Epidermal melanocyte (primary cell): ENCODE measurements at regions not wholly inside any gene's neighbourhood (a gene's known extent, or its start where the extent isn't known, plus 50 kb on each side); places are given as distances from the start of the nearest gene placed in this dataset.
A peak's percentile ranks its signal among the peaks of the same experiment; 100 is the strongest.
"Not testable (repeated sequence)": the region's sequence is repeated elsewhere in the genome, so short reads cannot be mapped to it uniquely, and the experiment has no call there.

Experiments used
- DNase-seq: peaks from one replicate; pipeline ENCODE4 v3.0.0; 2011; ENCODE audit warnings: low spot score; ENCODE audit not compliant: insufficient read length

GRCh38 chr15:77862651-77863104 lies 214.8 kb downstream of the TBC1D2B start:
- DNase-seq: no peak

DNA sequence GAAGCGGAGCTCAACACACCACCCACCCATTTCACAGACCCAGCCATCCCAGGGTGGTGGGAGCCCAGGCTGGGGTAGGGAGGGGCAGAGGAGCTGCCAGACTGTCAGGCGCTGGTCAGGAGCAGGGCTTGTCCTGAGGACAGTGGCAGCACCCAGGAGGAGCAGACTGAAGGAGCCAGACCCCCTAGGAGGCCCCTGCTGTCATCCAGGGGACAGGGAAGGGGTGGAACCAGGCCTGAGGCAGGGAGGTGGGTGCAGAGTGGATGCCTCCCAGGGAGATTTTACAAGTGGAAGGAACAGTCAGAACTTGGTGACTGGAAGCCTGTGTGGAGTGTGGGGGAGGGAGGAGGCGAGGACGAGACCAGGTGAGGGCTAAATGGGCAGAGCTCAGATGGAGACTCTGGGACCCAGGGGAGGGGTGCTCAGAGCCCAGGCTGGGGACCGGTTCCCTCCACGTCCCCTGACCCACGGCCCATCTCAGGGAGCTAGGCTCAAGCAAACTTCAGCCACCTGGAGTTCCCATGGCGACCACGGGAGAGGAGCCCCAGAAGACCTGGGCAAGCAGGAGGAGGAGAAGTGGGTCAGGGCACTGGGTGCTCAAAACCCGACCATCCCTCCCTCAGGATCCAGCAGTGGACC lies 215.4 kb downstream of the TBC1D2B start:
- DNase-seq: not testable (repeated sequence)

GRCh38 chr15:77860071-77860691 lies 217.3 kb downstream of the TBC1D2B start:
- no peak for DNase-seq

- DNase-seq: no peak
Measured at GRCh38 chr15:77859491-77860060, 217.9 kb downstream of the TBC1D2B start.

- no peak for DNase-seq
Measured at GRCh38 chr15:77858792-77859490, 218.6 kb downstream of the TBC1D2B start.

DNA sequence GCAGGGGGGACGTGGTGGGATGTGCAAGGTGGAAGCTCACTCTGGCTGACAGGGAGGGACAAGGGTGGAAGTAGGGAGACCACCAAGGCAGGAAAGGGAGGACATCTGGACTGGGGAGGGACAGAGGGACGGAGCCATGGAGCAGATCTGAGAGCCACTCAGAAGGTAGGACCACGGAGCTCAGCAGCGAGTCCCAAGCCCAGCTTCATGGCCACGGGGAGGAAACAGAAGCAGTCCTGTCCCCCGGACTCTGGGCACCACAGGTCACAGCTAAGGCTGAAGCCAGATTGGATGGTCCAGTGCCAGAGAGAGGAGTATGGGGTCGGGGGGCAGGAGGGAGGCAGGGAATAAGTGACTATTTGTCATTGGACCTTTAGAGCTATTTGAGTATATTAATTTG lies 220.1 kb downstream of the TBC1D2B start:
- DNase-seq: no peak

- DNase-seq: no peak
Measured at GRCh38 chr15:77856705-77857346, 220.7 kb downstream of the TBC1D2B start.

DNA sequence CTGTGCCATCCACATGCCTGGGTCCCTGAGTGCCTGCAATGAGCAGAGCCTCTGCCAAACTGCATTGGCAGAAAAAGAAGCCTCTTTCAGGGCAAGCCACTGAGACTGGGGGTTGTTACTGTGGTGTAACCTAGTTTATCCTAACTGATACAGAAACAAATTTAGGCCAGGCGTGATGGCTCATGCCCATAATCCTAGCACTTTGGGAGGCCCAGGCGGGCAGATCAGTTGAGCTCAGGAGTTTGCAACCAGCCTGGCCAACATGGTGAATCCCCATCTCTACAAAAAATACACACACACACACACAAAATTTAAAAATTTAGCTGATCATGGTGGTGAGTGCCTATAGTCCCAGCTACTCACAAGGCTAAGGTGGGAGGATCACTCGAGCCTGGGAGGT lies 221.6 kb downstream of the TBC1D2B start:
- no peak for DNase-seq

DNA sequence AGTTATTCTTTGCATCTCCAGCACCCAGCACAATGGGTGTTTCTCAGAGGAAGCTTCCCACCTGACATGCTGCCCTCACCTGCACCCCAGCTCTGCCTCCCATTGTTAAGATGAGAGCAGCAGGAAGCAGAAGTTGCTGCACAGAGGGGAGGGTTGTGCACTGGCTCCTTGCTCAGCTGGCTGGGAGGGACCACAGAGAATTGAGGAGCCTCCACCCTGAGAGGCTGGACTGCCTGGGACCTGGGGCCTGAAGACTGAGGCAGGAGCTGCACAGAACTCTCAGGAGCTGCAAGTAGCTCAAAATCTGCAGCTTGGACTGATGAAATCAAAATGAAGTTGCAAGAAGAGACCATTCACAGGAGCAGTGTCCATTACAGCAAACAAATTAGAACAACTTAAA lies 222.3 kb upstream of the LINGO1 start:
- no peak for DNase-seq

DNA sequence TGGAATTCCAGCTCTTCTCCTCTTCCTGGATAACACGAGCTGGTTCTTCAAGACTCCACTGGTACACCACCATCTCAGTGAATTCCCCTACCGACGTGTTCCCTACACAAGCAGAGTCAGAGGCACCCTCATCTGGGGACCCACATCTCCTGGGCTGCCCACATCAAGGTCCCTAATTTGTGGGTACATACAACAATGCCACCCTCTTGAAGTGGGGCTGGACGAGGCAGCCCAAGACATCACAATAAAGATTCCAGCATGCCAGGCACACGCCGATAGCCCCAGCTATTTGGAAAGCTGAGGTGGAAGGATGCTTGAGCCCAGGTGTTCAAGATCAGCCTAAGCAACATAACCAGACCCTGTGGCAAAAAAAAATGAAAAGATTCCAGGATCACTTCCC lies 221.2 kb upstream of the LINGO1 start:
- DNase-seq: no peak

GRCh38 chr15:77853008-77853328 lies 220.3 kb upstream of the LINGO1 start:
- DNase-seq: no peak

- DNase-seq: no peak
Measured at GRCh38 chr15:77852241-77853007, 219.7 kb upstream of the LINGO1 start.

DNA sequence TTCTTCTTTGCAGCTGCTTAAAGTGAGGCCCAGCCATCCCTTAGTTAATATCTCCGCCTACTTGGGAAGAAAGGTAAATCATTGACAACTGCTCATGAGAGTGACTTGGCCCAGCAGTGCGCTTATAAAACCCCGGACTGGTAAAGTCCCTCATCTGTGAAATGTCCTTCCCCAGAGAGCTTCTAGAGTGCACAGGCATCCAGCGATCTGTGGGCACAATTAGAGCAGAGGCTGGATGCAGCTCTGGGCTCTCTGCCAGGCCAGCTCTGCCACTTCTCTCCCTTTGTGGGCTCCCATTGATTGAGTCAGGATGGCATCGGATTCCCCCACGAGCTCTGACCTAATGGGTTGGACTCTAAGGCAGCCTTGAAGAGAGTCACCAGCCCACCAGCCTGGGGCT lies 219.0 kb upstream of the LINGO1 start:
- DNase-seq: peak; percentile 35

- DNase-seq: no peak
Measured at GRCh38 chr15:77851086-77851485, 218.4 kb upstream of the LINGO1 start.

- no peak for DNase-seq
Measured at GRCh38 chr15:77846986-77847385, 214.3 kb upstream of the LINGO1 start.

GRCh38 chr15:77846360-77846759 lies 213.6 kb upstream of the LINGO1 start:
- no peak for DNase-seq

DNA sequence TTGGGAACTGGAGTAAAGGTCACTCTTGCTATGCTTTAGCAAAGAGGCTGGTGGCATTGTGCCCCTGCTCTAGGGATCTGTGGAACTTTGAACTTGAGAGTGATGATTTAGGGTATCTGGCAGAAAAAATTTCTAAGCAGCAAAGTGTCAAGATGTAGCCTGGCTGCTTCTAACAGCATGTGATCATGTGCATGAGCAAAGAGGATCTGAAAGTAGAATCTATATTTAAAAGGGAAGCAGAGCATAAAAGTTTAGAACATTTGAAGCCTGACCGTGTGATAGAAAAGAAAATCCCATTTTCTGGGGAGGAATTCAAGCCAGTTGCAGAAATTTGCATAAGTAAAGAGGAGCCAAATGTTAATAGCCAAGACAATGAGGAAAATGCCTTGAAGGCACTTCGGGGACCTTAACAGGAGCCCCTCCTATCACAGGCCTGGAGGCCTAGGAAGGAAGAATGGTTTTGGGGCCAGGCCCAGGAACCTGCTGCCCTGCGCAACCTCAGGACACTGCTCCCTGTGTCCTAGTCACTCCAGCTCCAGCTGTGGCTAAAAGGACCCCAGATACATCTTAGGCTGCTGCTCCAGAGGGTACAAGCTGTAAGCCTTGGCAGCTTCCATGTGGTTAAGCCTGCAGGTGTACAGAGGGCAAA lies 212.2 kb upstream of the LINGO1 start:
- DNase-seq: no peak

- DNase-seq: no peak
Measured at GRCh38 chr15:77843546-77843945, 210.8 kb upstream of the LINGO1 start.

- DNase-seq: no peak
Measured at GRCh38 chr15:77840991-77841775, 208.5 kb upstream of the LINGO1 start.
